Esophagus muscularis mucosa (tissue), 4 donors: ENCODE measurements at regions not wholly inside any gene's neighbourhood (a gene's known extent, or its start where the extent isn't known, plus 50 kb on each side); places are given as distances from the start of the nearest gene placed in this dataset.

Experiments used
- DNase-seq: peaks from one replicate; pipeline ENCODE4 v3.0.0-alpha.2; 2017; ENCODE audit errors: extremely low spot score
- H3K27ac ChIP-seq, 4 donors: fragments of 200-600 bp; sonication (generic); replicated peaks in 1 of 4; 1 replicate in 3 of 4; 2 replicates in 1 of 4; pipeline ENCODE4 v1.5.1; 2016 to 2019; ENCODE audit warnings: mild to moderate bottlenecking in 1 of 4
- H3K27me3 ChIP-seq, 4 donors: fragments of 200-600 bp; sonication (generic); one replicate each; pipeline versions ENCODE4 v1.5.1 to v1.6.0; 2016 to 2019
- H3K36me3 ChIP-seq, 4 donors: fragments of 200-600 bp; sonication (generic); one replicate each; pipeline ENCODE4 v1.5.1; 2016 to 2019
- H3K4me1 ChIP-seq, 4 donors: fragments of 200-600 bp; sonication (generic); one replicate each; pipeline ENCODE4 v1.5.1; 2016 to 2019
- H3K4me3 ChIP-seq, 4 donors: fragments of 200-600 bp; sonication (generic); 1 replicate in 2 of 4; 2 replicates in 2 of 4; pipeline ENCODE4 v1.5.1; 2016 to 2019; ENCODE audit warnings: mild to moderate bottlenecking in 4 of 4, moderate library complexity in 1 of 4
- H3K9me3 ChIP-seq, 4 donors: fragments of 200-600 bp; sonication (generic); 1 replicate in 3 of 4; 2 replicates in 1 of 4; pipeline ENCODE4 v1.5.1; 2016 to 2019
- EP300 ChIP-seq: sonication (generic); formaldehyde crosslinking; IDR thresholded peaks from one replicate; pipeline ENCODE4 v1.6.1; 2017; ENCODE audit warnings: antibody characterized with exemption
- POLR2A ChIP-seq: fragments of 450-650 bp; IDR thresholded peaks from one replicate; pipeline ENCODE4 v1.6.1; 2017; ENCODE audit warnings: antibody characterized with exemption, moderate library complexity, mild to moderate bottlenecking, low read depth
- POLR2AphosphoS5 ChIP-seq, 2 donors: sonication (generic); formaldehyde crosslinking; IDR thresholded peaks; one replicate each; pipeline ENCODE4 v1.6.1; 2017; ENCODE audit warnings: antibody characterized with exemption in 2 of 2
- WGBS: methylation state at CpG from one replicate; pipeline ENCODE4 v1.1.5; 2018; 5-methylcytosine and 5-hydroxymethylcytosine counted together
- intact Hi-C: fragments of 100-400 bp; cut with DNase I; formaldehyde crosslinking; loops from one replicate; pipeline ENCODE4 v1.15.1; 2023
- TF ChIP-seq, protein P1 (sequence below), 3 experiments: fragments of 200-600 bp in 2 of 3; fragments of 450-650 bp in 1 of 3; sonication (generic) in 2 of 3; IDR thresholded peaks; one replicate each; pipeline ENCODE4 v1.5.1; 2017 to 2019; ENCODE audit warnings: antibody characterized with exemption in 3 of 3, mild to moderate bottlenecking in 2 of 3, moderate library complexity in 1 of 3

DNA sequence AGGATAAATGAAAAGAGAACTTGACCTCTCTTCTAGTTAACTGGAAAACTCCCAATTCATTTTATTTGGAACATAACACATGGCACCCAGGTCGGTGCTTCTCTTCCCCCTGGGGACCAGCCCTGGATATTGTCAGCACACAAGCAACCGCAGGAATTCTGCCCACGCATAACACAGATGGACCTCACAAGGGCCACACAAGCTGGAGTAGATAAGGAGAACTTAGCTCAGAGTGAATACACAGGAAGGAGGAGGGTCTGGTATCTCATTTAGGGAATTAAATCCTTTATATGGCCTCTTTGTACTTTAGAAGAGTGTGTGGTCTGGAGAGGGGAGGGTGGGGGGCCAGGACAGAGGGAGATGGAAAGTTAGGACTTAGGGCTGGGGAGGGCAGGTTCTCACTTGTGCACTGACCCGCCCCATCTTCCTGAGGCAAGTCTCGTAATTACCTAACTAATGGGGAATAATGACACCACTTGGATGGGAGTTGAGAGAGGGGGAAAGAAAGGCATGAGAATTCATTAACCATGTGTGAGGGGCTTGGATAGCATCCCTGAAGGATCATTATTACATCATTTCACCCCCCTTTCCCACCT, 341.2 kb upstream of the WWC1 start:
- H3K27ac ChIP-seq, result peak overlapping the region in 3 of 4 donors; percentile 16 to 66 (median 53)
- no peak for DNase-seq

DNA sequence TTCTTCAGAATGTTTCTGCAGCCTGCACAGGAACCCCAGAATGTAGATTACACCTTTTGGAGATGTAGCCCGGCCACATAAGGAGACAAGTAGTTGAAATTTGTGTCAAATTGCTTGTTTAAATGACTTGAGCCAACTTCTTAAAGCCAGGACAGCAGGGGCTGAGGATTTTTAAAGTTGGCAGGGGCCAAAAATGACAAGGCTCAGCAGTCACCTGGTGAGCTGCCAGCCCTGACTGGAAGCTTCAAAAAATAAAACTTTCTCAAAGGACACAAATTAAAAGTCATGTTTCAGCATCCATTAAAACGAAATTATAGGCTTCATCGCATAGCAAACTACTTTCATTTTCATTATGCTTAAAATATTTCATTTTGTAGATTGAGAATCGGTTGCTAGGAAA, 340.3 kb upstream of the WWC1 start:
- no peaks in the 10 kb centered on the region for H3K36me3 ChIP-seq
- no peaks in the 10 kb centered on the region for H3K9me3 ChIP-seq
- TF ChIP-seq POLR2AphosphoS5 (IDR thresholded peaks at IDR 0.05) (no peak), EP300 (no peak), POLR2A (no peak)
- TF ChIP-seq, protein P1, sequence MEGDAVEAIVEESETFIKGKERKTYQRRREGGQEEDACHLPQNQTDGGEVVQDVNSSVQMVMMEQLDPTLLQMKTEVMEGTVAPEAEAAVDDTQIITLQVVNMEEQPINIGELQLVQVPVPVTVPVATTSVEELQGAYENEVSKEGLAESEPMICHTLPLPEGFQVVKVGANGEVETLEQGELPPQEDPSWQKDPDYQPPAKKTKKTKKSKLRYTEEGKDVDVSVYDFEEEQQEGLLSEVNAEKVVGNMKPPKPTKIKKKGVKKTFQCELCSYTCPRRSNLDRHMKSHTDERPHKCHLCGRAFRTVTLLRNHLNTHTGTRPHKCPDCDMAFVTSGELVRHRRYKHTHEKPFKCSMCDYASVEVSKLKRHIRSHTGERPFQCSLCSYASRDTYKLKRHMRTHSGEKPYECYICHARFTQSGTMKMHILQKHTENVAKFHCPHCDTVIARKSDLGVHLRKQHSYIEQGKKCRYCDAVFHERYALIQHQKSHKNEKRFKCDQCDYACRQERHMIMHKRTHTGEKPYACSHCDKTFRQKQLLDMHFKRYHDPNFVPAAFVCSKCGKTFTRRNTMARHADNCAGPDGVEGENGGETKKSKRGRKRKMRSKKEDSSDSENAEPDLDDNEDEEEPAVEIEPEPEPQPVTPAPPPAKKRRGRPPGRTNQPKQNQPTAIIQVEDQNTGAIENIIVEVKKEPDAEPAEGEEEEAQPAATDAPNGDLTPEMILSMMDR (IDR thresholded peaks at IDR 0.05), result no peak
- peak overlapping the region; percentile 25 to 36 (median 27) for H3K4me3 ChIP-seq
- intact Hi-C loops, result no loop called here
- no peak for DNase-seq
- peaks cover 17 to 35% (median 29%) of the 10 kb centered on the region in 4 donors for H3K4me1 ChIP-seq
- WGBS, result 16% methylated on average over 4 of the region's 4 CpGs
- peak overlapping the region in 3 of 4 donors; percentile 16 to 66 (median 53) for H3K27ac ChIP-seq
- H3K27me3 ChIP-seq, result no peaks in the 10 kb centered on the region

More for the DNA sequence above, 341.2 kb upstream of the WWC1 start:
- H3K4me1 ChIP-seq, result peaks cover 24 to 44% (median 38%) of the 10 kb centered on the region in 4 donors
- no peaks in the 10 kb centered on the region for H3K27me3 ChIP-seq
- 67% methylated on average over 5 of the region's 5 CpGs for WGBS
- TF ChIP-seq POLR2AphosphoS5 (IDR thresholded peaks at IDR 0.05), result no peak
- TF ChIP-seq, protein P1 (IDR thresholded peaks at IDR 0.05), result no peak
- no peak for TF ChIP-seq POLR2A
- TF ChIP-seq EP300, result no peak
- H3K9me3 ChIP-seq, result no peaks in the 10 kb centered on the region
- intact Hi-C loops, result no loop called here
- H3K4me3 ChIP-seq, result no peak overlapping the region
- no peaks in the 10 kb centered on the region for H3K36me3 ChIP-seq

DNA sequence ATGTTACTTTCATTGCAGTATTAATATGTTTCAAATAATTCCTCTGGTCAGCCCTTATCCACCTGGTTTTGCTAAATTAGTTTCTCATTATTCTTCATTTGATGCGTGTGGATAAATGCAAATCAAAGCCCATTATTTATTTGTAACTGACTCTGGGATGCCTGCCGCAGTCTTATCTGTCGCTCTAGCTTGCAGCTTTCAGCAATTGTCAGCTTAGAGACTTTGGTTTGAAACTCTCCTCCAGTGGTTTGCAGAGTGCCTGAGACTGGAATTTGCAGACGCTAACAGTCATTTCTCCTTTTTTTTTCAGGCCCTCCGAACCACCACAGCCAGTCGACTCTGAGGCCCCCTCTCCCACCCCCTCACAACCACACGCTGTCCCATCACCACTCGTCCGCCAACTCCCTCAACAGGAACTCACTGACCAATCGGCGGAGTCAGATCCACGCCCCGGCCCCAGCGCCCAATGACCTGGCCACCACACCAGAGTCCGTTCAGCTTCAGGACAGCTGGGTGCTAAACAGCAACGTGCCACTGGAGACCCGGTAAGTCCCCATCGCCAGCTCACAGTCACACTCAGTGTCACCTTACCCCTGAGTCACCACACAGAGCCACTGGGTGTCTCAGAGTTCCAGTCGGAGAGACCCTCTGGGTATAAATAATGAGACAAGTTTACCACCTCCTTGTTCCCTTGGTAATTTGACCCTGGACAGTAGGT, 339.0 kb upstream of the WWC1 start:
- 85% methylated on average over 16 of the region's 19 CpGs for WGBS
- Histone ChIP-seq H3K36me3 (no peaks in the 10 kb centered on the region), H3K9me3 (no peaks in the 10 kb centered on the region), H3K27ac (no peak overlapping the region), H3K4me3 (no peak overlapping the region), H3K4me1 (peaks cover 9 to 22% (median 17%) of the 10 kb centered on the region in 4 donors), H3K27me3 (no peaks in the 10 kb centered on the region)
- intact Hi-C loops, result no loop called here
- TF ChIP-seq POLR2A (no peak), EP300 (no peak)
- TF ChIP-seq, protein P1 (IDR thresholded peaks at IDR 0.05), result no peak
- no peak for DNase-seq

DNA sequence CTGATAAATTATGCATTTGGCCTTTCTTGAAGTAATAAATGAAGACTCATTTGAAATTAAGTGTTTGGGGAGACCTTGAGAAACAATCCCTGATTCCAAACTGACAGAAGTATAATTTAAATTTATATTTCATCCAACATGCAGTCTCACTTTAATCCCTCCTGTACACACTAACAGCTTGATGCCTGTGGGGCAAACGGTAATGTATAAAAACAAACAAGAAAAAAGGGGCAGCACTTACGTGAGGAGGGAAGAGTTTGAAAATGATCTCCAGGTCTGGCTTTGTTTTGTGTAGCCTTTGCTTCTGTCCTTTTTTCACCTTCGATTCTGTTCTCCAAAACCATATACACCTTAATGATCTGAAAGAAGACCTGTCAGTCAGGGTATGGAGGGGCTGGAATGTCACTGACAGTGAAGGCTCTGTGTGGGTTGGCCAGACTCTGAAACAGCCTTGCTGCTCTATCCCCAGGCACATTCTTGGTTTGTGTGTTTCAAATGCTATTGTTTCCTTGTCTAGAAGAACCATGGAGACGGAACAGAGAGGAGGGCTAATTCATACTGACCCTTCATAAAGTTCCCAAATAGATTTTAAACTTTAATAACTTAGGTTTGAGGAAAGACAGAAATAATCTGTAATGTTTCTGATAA, 338.2 kb upstream of the WWC1 start:
- Histone ChIP-seq H3K36me3 (no peaks in the 10 kb centered on the region), H3K4me3 (no peak overlapping the region), H3K9me3 (no peaks in the 10 kb centered on the region), H3K4me1 (peaks cover 9 to 20% (median 16%) of the 10 kb centered on the region in 4 donors), H3K27me3 (no peaks in the 10 kb centered on the region), H3K27ac (no peak overlapping the region)
- no peak for DNase-seq
- 64% methylated on average over 4 of the region's 4 CpGs for WGBS
- TF ChIP-seq EP300 (no peak), POLR2AphosphoS5 (IDR thresholded peaks at IDR 0.05) (no peak), POLR2A (no peak)
- TF ChIP-seq, protein P1 (IDR thresholded peaks at IDR 0.05), result no peak
- intact Hi-C loops, result no loop called here
